ENCODE measurements at regions not wholly inside any gene's neighbourhood (a gene's known extent, or its start where the extent isn't known, plus 50 kb on each side); places are given as distances from the start of the nearest gene placed in this dataset.

DNA sequence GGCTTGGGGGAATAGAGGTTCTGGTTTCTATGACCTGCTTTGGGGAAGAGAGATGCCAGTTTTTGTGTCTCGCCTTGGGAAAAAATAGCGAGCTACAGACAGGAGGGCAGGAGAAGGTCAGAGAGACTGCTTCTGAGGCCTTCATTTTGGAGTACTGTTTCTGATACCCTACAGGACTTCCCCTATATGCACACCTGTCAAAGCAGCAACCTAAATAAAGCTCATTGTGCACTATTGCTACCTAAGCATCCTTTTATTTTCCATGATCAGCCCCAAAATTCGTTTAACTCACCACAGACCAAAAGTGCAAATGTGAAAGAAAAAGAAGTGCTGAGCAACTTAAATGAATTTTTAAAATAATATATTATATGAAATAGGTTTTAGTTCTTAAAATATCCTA lies 145.6 kb upstream of the CHRM3 start:
- intact Hi-C loops (cut with DNase I), result no loop called here
- no peak for DNase-seq (ENCODE audit: extremely low spot score in 2 of 2)
- no peak for TF ChIP-seq POLR2A (IDR thresholded peaks at IDR 0.05)
- no peak for TF ChIP-seq POLR2AphosphoS5 (IDR thresholded peaks at IDR 0.05; ENCODE audit: insufficient read depth in 1 of 2, low read depth in 1 of 2)
- TF ChIP-seq, protein P1, sequence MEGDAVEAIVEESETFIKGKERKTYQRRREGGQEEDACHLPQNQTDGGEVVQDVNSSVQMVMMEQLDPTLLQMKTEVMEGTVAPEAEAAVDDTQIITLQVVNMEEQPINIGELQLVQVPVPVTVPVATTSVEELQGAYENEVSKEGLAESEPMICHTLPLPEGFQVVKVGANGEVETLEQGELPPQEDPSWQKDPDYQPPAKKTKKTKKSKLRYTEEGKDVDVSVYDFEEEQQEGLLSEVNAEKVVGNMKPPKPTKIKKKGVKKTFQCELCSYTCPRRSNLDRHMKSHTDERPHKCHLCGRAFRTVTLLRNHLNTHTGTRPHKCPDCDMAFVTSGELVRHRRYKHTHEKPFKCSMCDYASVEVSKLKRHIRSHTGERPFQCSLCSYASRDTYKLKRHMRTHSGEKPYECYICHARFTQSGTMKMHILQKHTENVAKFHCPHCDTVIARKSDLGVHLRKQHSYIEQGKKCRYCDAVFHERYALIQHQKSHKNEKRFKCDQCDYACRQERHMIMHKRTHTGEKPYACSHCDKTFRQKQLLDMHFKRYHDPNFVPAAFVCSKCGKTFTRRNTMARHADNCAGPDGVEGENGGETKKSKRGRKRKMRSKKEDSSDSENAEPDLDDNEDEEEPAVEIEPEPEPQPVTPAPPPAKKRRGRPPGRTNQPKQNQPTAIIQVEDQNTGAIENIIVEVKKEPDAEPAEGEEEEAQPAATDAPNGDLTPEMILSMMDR (IDR thresholded peaks at IDR 0.05), result no peak

DNA sequence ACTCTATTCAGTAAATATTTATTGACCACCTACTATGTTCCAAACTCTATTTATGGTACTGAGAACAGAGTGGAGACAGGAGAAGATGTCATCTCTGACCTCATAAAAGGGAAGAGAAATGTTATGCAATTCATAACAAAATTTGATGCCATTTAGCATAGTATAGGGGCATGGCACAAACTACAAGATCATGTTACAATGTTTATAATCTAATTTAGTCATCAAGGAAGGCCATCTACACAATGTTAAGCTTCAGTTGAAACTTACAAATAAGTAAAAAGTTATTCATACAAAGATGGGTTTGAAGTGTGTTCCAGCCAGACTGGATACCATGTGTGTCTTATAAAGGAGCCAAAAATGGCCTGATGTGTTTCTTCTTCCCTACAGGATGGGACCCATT lies 146.8 kb upstream of the CHRM3 start:
- no peak for DNase-seq (ENCODE audit: extremely low spot score in 2 of 2)
- Histone ChIP-seq H3K4me3 (no peak overlapping the region), H3K9me3 (no peaks in the 10 kb centered on the region), H3K27ac (no peak overlapping the region), H3K36me3 (no peaks in the 10 kb centered on the region), H3K4me1 (no peaks in the 10 kb centered on the region), H3K27me3 (no peaks in the 10 kb centered on the region)
- intact Hi-C loops (cut with DNase I), result no loop called here
- TF ChIP-seq POLR2AphosphoS5 (IDR thresholded peaks at IDR 0.05; ENCODE audit: insufficient read depth in 1 of 2, low read depth in 1 of 2) (no peak), POLR2A (IDR thresholded peaks at IDR 0.05) (no peak)
- TF ChIP-seq, protein P1 (IDR thresholded peaks at IDR 0.05), result no peak

More for the DNA sequence above, 145.6 kb upstream of the CHRM3 start:
- Histone ChIP-seq H3K4me1 (no peaks in the 10 kb centered on the region), H3K27ac (no peak overlapping the region), H3K9me3 (no peaks in the 10 kb centered on the region), H3K4me3 (no peak overlapping the region), H3K27me3 (no peaks in the 10 kb centered on the region), H3K36me3 (no peaks in the 10 kb centered on the region)

DNA sequence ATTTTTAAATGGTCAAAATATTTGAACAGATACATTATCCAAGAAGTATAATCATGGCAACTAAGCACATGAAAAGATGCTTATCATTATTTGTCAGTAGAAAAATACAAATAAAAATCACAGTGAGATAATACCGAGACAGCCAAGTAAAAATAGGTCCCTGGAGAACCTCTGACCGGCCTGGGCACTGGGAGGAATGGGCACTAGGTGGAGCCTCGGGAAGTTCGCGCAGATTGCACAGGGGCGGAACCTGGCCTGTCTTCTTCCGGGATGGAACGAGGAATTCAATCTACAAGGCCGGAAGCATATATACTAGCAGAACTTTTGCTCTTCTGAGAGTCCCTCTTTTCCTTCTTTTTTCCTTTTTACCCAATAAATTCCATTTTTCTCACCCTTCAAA lies 148.5 kb upstream of the CHRM3 start:
- TF ChIP-seq POLR2A (IDR thresholded peaks at IDR 0.05) (no peak), POLR2AphosphoS5 (IDR thresholded peaks at IDR 0.05; ENCODE audit: insufficient read depth in 1 of 2, low read depth in 1 of 2) (no peak)
- TF ChIP-seq, protein P1 (IDR thresholded peaks at IDR 0.05), result no peak
- Histone ChIP-seq H3K9me3 (no peaks in the 10 kb centered on the region), H3K27ac (no peak overlapping the region), H3K36me3 (no peaks in the 10 kb centered on the region), H3K4me1 (no peaks in the 10 kb centered on the region), H3K4me3 (no peak overlapping the region), H3K27me3 (no peaks in the 10 kb centered on the region)
- no peak for DNase-seq (ENCODE audit: extremely low spot score in 2 of 2)
- intact Hi-C loops (cut with DNase I), result no loop called here

DNA sequence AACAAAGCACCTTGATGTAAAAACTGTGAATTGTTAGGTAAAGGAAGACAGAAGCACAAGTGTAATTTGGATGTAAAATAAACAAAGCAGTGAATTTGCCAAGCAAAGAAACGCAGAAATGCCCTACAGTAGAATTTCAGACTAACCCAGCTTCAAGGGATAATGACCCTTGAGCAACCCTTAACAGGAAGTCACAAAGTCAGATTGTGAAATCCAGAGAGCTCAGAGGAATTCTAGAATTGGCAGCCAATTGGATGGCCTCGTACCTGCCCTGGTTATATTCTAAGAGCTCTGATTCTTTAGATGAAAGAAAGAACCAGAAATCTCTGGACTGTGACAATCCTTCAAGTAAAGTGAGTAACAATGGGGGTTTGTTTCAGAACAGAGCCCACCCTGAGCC lies 152.7 kb upstream of the CHRM3 start:
- Histone ChIP-seq H3K27ac (no peak overlapping the region), H3K4me3 (no peak overlapping the region), H3K9me3 (no peaks in the 10 kb centered on the region), H3K27me3 (no peaks in the 10 kb centered on the region), H3K4me1 (no peaks in the 10 kb centered on the region), H3K36me3 (no peaks in the 10 kb centered on the region)
- no peak for TF ChIP-seq POLR2AphosphoS5 (IDR thresholded peaks at IDR 0.05; ENCODE audit: insufficient read depth in 1 of 2, low read depth in 1 of 2)
- no peak for TF ChIP-seq POLR2A (IDR thresholded peaks at IDR 0.05)
- TF ChIP-seq, protein P1 (IDR thresholded peaks at IDR 0.05), result no peak
- DNase-seq (ENCODE audit: extremely low spot score in 2 of 2), result no peak
- intact Hi-C loops (cut with DNase I), result loop anchor here (5.0 kb wide), 1 partner anchor 586 kb away; no protein-coding TSS in a partner anchor

DNA sequence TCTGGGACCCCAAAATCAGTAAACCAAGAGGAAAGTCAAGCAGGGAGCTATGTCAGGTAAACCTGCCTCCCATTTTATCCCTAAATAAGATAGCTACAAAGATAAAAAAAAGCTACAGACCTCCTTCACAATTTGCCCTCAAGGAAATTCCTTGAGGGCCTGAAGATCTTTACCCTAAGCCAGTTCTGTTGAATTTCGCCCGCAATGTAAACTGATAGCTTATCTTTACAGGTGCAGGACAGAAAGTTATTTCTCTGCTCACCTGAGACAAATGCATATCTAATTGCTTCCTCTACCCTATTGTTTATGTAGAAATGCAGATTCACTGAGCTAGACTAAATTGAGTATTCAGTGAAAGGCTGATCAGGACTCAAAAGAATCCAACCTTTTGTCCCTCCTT lies 153.4 kb upstream of the CHRM3 start:
- Histone ChIP-seq H3K4me3 (no peak overlapping the region), H3K27ac (no peak overlapping the region), H3K4me1 (no peaks in the 10 kb centered on the region), H3K27me3 (no peaks in the 10 kb centered on the region), H3K9me3 (no peaks in the 10 kb centered on the region), H3K36me3 (no peaks in the 10 kb centered on the region)
- TF ChIP-seq POLR2AphosphoS5 (IDR thresholded peaks at IDR 0.05; ENCODE audit: insufficient read depth in 1 of 2, low read depth in 1 of 2), result no peak
- TF ChIP-seq, protein P1 (IDR thresholded peaks at IDR 0.05), result no peak
- no peak for TF ChIP-seq POLR2A (IDR thresholded peaks at IDR 0.05)
- intact Hi-C loops (cut with DNase I), result loop anchor here (5.0 kb wide), 1 partner anchor 586 kb away; no protein-coding TSS in a partner anchor
- no peak for DNase-seq (ENCODE audit: extremely low spot score in 2 of 2)

All from vagina (tissue), 2 donors.